ENCODE measurements at regions not wholly inside any gene's neighbourhood (a gene's known extent, or its start where the extent isn't known, plus 50 kb on each side); places are given as distances from the start of the nearest gene placed in this dataset.
"Not testable (repeated sequence)": the region's sequence is repeated elsewhere in the genome, so short reads cannot be mapped to it uniquely, and the experiment has no call there.

- H4K8ac ChIP-seq (replicated peaks; ENCODE audit: insufficient read length, low read depth, low read length); H3K4ac ChIP-seq (ENCODE audit: low read depth, low read length); H4K91ac ChIP-seq (ENCODE audit: insufficient read length, low read depth, low read length); H3K36me3 Mint-ChIP-seq (ENCODE audit: insufficient read depth in 1 of 3, low read depth in 3 of 3); H2BK12ac ChIP-seq (ENCODE audit: insufficient read length, low read depth, low read length); H2AFZ ChIP-seq (ENCODE audit: low read length); H3K27me3 ChIP-seq (ENCODE audit: insufficient read depth, low read length); H3T11ph ChIP-seq (ENCODE audit: low read length); H3K23me2 ChIP-seq (ENCODE audit: insufficient read length, low read depth, low read length, poor library complexity, severe bottlenecking); H3K79me2 ChIP-seq (ENCODE audit: insufficient read depth, low read length); H2AK5ac ChIP-seq (ENCODE audit: insufficient read length, low read length); H4K5ac ChIP-seq (ENCODE audit: insufficient read length, low read depth, low read length); H2BK5ac ChIP-seq (ENCODE audit: insufficient read length, low read length); H3K27ac ChIP-seq (ENCODE audit: insufficient read length, low read depth, low read length); H3K56ac ChIP-seq (ENCODE audit: insufficient read length, low read depth, low read length); H3K23ac ChIP-seq (ENCODE audit: insufficient read length, low read depth, low read length); H3K9ac ChIP-seq (ENCODE audit: extremely low read depth, insufficient read length, low read length); H3K14ac ChIP-seq (ENCODE audit: insufficient read depth, low read length); H2BK15ac ChIP-seq (ENCODE audit: low read depth, low read length); H3K79me1 ChIP-seq (ENCODE audit: insufficient read depth, low read depth, low read length, poor library complexity, severe bottlenecking); H2BK120ac ChIP-seq (ENCODE audit: low read depth, low read length, poor library complexity, severe bottlenecking); H3K9me3 Mint-ChIP-seq; H3K4me2 ChIP-seq (ENCODE audit: insufficient read depth, insufficient read length, low read length); H3K9me3 ChIP-seq (ENCODE audit: control insufficient read depth, low read depth, low read length); H4K20me1 ChIP-seq (ENCODE audit: control insufficient read depth, insufficient read depth, insufficient read length); H3K4me3 Mint-ChIP-seq; H3K27ac Mint-ChIP-seq; H2BK20ac ChIP-seq (ENCODE audit: low read depth, low read length, poor library complexity, severe bottlenecking); H3K4me1 ChIP-seq (ENCODE audit: insufficient read depth, low read length); H3K27me3 Mint-ChIP-seq (ENCODE audit: low read depth); H3K18ac ChIP-seq (ENCODE audit: insufficient read length, low read depth, low read length): not testable (repeated sequence)
- H3K4me1 Mint-ChIP-seq, result peaks cover 14 to 18% of the 10 kb centered on the region in 2 experiments
- no CpG with 5 or more reads among the region's 16 CpGs for WGBS (ENCODE audit: extremely low coverage, insufficient read length, low lambda C conversion rate)
- peak; percentile 64 for DNase-seq
- TF ChIP-seq, protein P1, sequence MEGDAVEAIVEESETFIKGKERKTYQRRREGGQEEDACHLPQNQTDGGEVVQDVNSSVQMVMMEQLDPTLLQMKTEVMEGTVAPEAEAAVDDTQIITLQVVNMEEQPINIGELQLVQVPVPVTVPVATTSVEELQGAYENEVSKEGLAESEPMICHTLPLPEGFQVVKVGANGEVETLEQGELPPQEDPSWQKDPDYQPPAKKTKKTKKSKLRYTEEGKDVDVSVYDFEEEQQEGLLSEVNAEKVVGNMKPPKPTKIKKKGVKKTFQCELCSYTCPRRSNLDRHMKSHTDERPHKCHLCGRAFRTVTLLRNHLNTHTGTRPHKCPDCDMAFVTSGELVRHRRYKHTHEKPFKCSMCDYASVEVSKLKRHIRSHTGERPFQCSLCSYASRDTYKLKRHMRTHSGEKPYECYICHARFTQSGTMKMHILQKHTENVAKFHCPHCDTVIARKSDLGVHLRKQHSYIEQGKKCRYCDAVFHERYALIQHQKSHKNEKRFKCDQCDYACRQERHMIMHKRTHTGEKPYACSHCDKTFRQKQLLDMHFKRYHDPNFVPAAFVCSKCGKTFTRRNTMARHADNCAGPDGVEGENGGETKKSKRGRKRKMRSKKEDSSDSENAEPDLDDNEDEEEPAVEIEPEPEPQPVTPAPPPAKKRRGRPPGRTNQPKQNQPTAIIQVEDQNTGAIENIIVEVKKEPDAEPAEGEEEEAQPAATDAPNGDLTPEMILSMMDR (conservative IDR thresholded peaks at IDR 0.05), result peak; percentile 80
Measured at GRCh38 chr11:3454844-3455243, 75.9 kb upstream of the ZNF195 start.

GRCh38 chr11:3453596-3454256 is 74.8 kb upstream of the ZNF195 start:
- no CpG with 5 or more reads among the region's 9 CpGs for WGBS (ENCODE audit: extremely low coverage, insufficient read length, low lambda C conversion rate)
- not testable (repeated sequence) for H2AFZ ChIP-seq (ENCODE audit: low read length); H2BK12ac ChIP-seq (ENCODE audit: insufficient read length, low read depth, low read length); H3K4me1 ChIP-seq (ENCODE audit: insufficient read depth, low read length); H3K9ac ChIP-seq (ENCODE audit: extremely low read depth, insufficient read length, low read length); H3K27me3 Mint-ChIP-seq (ENCODE audit: low read depth); H3K4me3 Mint-ChIP-seq; H4K5ac ChIP-seq (ENCODE audit: insufficient read length, low read depth, low read length); H3K9me3 Mint-ChIP-seq; H3K4ac ChIP-seq (ENCODE audit: low read depth, low read length); H3K23me2 ChIP-seq (ENCODE audit: insufficient read length, low read depth, low read length, poor library complexity, severe bottlenecking); H4K91ac ChIP-seq (ENCODE audit: insufficient read length, low read depth, low read length); H4K20me1 ChIP-seq (ENCODE audit: control insufficient read depth, insufficient read depth, insufficient read length); H3K27me3 ChIP-seq (ENCODE audit: insufficient read depth, low read length); H3K9me3 ChIP-seq (ENCODE audit: control insufficient read depth, low read depth, low read length); H2BK120ac ChIP-seq (ENCODE audit: low read depth, low read length, poor library complexity, severe bottlenecking); H4K8ac ChIP-seq (replicated peaks; ENCODE audit: insufficient read length, low read depth, low read length); H3K27ac ChIP-seq (ENCODE audit: insufficient read length, low read depth, low read length); H3K14ac ChIP-seq (ENCODE audit: insufficient read depth, low read length); DNase-seq; H3K23ac ChIP-seq (ENCODE audit: insufficient read length, low read depth, low read length); H3K79me2 ChIP-seq (ENCODE audit: insufficient read depth, low read length); H2BK5ac ChIP-seq (ENCODE audit: insufficient read length, low read length); H3K79me1 ChIP-seq (ENCODE audit: insufficient read depth, low read depth, low read length, poor library complexity, severe bottlenecking); H3K27ac Mint-ChIP-seq; H3T11ph ChIP-seq (ENCODE audit: low read length); H2AK5ac ChIP-seq (ENCODE audit: insufficient read length, low read length); H2BK20ac ChIP-seq (ENCODE audit: low read depth, low read length, poor library complexity, severe bottlenecking); H3K36me3 Mint-ChIP-seq (ENCODE audit: insufficient read depth in 1 of 3, low read depth in 3 of 3); H2BK15ac ChIP-seq (ENCODE audit: low read depth, low read length); H3K18ac ChIP-seq (ENCODE audit: insufficient read length, low read depth, low read length); H3K4me2 ChIP-seq (ENCODE audit: insufficient read depth, insufficient read length, low read length); H3K56ac ChIP-seq (ENCODE audit: insufficient read length, low read depth, low read length)
- peaks cover 14 to 18% of the 10 kb centered on the region in 2 experiments for H3K4me1 Mint-ChIP-seq

All from H9 (cell line).